Calu3 (cell line): ENCODE measurements at regions not wholly inside any gene's neighbourhood (a gene's known extent, or its start where the extent isn't known, plus 50 kb on each side); places are given as distances from the start of the nearest gene placed in this dataset.
A peak's percentile ranks its signal among the peaks of the same experiment; 100 is the strongest.

ENCODE experiments used
- BruUV-seq: library from RNA; stranded (reverse); fragments of 400-500 nt; replicated peaks from 2 replicates; lab custom pipeline; 2021; lab: Mats Ljungman, UMichigan
- CTCF ChIA-PET: fragments of 300-600 bp; sonication (Branson Sonifier 250); formaldehyde crosslinking; loops from one replicate; lab custom pipeline; 2022; ENCODE audit warnings: antibody characterized with exemption; lab: Charles Lee
- DNase-seq: peaks from one replicate; pipeline ENCODE4 v3.0.0; 2022
- H3K27ac Mint-ChIP-seq: one replicate; pipeline ENCODE4 v1.8.0; 2022; ENCODE audit warnings: mixed read lengths; ENCODE audit not compliant: unreplicated experiment
- H3K27me3 Mint-ChIP-seq: one replicate; pipeline ENCODE4 v1.8.0; 2022; ENCODE audit warnings: mixed read lengths; ENCODE audit not compliant: unreplicated experiment
- H3K36me3 Mint-ChIP-seq: one replicate; pipeline ENCODE4 v1.8.0; 2022; ENCODE audit warnings: mild to moderate bottlenecking, moderate library complexity, mixed read lengths; ENCODE audit not compliant: insufficient read depth, unreplicated experiment
- H3K4me1 Mint-ChIP-seq: one replicate; pipeline ENCODE4 v1.8.0; 2022; ENCODE audit warnings: mild to moderate bottlenecking, low read depth, mixed read lengths; ENCODE audit not compliant: unreplicated experiment
- H3K4me3 Mint-ChIP-seq: one replicate; pipeline ENCODE4 v1.8.0; 2022; ENCODE audit warnings: mild to moderate bottlenecking, low read depth, moderate library complexity, mixed read lengths; ENCODE audit not compliant: unreplicated experiment
- H3K9me3 Mint-ChIP-seq: one replicate; pipeline ENCODE4 v1.8.0; 2022; ENCODE audit warnings: low read depth, mixed read lengths; ENCODE audit not compliant: unreplicated experiment
- CTCF ChIP-seq: fragments of 200-600 bp; IDR thresholded peaks from one replicate; pipeline ENCODE4 v1.8.0; 2022; ENCODE audit warnings: antibody characterized with exemption; ENCODE audit not compliant: unreplicated experiment
- intact Hi-C: fragments of 100-400 bp; cut with micrococcal nuclease; formaldehyde crosslinking; loops from one replicate; pipeline ENCODE4 v1.10.0; 2022; ENCODE audit not compliant: unreplicated experiment

GRCh38 chr9:14435871-14436270, 121.9 kb upstream of the NFIB start:
- TF ChIP-seq CTCF = no peak
- no peaks in the 10 kb centered on the region for H3K9me3 Mint-ChIP-seq
- H3K27me3 Mint-ChIP-seq = no peaks in the 10 kb centered on the region
- H3K4me1 Mint-ChIP-seq = peaks cover 39% of the 10 kb centered on the region
- no peak for DNase-seq
- no peak overlapping the region for H3K4me3 Mint-ChIP-seq
- CTCF ChIA-PET = no interaction called here
- H3K27ac Mint-ChIP-seq = no peak overlapping the region
- no TSS peak for BruUV-seq
- intact Hi-C loops = no loop called here
- no peaks in the 10 kb centered on the region for H3K36me3 Mint-ChIP-seq

- Mint-ChIP-seq H3K4me3 (no peak overlapping the region), H3K27ac (peak overlapping the region; percentile 45), H3K36me3 (no peaks in the 10 kb centered on the region), H3K27me3 (no peaks in the 10 kb centered on the region), H3K9me3 (no peaks in the 10 kb centered on the region), H3K4me1 (peaks cover 39% of the 10 kb centered on the region)
- DNase-seq = no peak
- CTCF ChIA-PET = no interaction called here
- intact Hi-C loops = loop anchor here (5.0 kb wide), 1 partner anchor 1008 kb away; no protein-coding TSS in a partner anchor
- no TSS peak for BruUV-seq
- TF ChIP-seq CTCF = no peak
Observed at GRCh38 chr9:14434971-14435718, 121.2 kb upstream of the NFIB start.

- no peak for DNase-seq
- no peak for TF ChIP-seq CTCF
- Mint-ChIP-seq H3K27ac (no peak overlapping the region), H3K4me3 (no peak overlapping the region), H3K4me1 (peaks cover 39% of the 10 kb centered on the region), H3K27me3 (no peaks in the 10 kb centered on the region), H3K9me3 (no peaks in the 10 kb centered on the region), H3K36me3 (no peaks in the 10 kb centered on the region)
- BruUV-seq = no TSS peak
- intact Hi-C loops = loop anchor here (5.0 kb wide), 1 partner anchor 1007 kb away; no protein-coding TSS in a partner anchor
- CTCF ChIA-PET = interaction anchor here (1.0 kb wide), 1 partner anchor 156 kb away, joined by 3 read pairs; no protein-coding TSS in a partner anchor
Observed at GRCh38 chr9:14434158-14434504, 120.2 kb upstream of the NFIB start.

- DNase-seq = no peak
- intact Hi-C loops = loop anchor here (5.0 kb wide), 1 partner anchor 1006 kb away; no protein-coding TSS in a partner anchor
- Mint-ChIP-seq H3K36me3 (no peaks in the 10 kb centered on the region), H3K4me3 (no peak overlapping the region), H3K4me1 (peaks cover 43% of the 10 kb centered on the region), H3K9me3 (no peaks in the 10 kb centered on the region), H3K27ac (no peak overlapping the region), H3K27me3 (no peaks in the 10 kb centered on the region)
- TF ChIP-seq CTCF = no peak
- CTCF ChIA-PET = interaction anchor here (1.0 kb wide), 1 partner anchor 156 kb away, joined by 3 read pairs; no protein-coding TSS in a partner anchor
- no TSS peak for BruUV-seq
Observed at GRCh38 chr9:14433351-14434157, 119.6 kb upstream of the NFIB start.
